ENCODE measurements at regions not wholly inside any gene's neighbourhood (a gene's known extent, or its start where the extent isn't known, plus 50 kb on each side); places are given as distances from the start of the nearest gene placed in this dataset.

GRCh38 chr10:106457522-106457921 is 707.0 kb downstream of the SORCS1 start:
- no peak for DNase-seq

GRCh38 chr10:106454233-106454632 is 710.3 kb downstream of the SORCS1 start:
- DNase-seq: no peak

DNA sequence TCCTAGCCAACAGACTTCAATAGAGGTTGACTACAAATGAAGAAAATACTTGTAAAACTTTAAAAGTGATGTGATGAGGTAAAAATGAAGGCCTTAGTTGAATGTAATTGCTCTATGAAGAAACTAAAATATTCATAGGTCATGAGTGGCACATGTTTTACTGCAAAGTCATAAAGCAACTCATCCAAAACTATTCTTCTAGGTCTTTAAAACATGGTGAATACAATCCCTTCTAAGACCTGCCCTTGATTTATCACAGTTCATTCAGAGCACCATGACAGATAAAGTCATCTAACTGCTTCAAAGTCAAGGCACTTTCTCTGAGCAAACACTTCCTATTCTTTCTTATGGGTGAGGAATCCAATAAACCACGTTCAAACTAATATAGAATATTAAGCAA is 713.5 kb downstream of the SORCS1 start:
- DNase-seq: no peak

DNA sequence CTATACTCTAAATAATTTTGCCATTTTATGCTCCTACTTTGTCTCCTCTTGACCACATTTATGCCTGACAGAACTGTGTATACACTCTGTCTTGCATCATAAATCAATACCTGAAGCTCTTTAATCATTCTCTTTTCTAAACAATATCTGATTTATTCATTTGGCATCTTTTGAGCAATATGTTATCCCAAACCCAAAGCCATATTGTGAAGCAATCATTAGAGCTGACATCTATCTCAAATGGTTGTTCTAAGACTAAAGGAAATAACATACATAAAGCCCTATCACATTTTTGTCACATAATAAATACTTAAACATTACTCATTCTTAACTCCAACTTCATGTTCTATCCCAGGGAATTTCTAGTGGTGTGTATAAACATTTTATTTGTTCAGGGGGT is 717.6 kb downstream of the SORCS1 start:
- DNase-seq: no peak

- DNase-seq: no peak
Measured at GRCh38 chr10:106442223-106442622, 722.3 kb downstream of the SORCS1 start.

- no peak for DNase-seq
Measured at GRCh38 chr10:106440767-106441166, 723.7 kb downstream of the SORCS1 start.

- DNase-seq: no peak
Measured at GRCh38 chr10:106440355-106440754, 724.2 kb downstream of the SORCS1 start.

- no peak for DNase-seq
Measured at GRCh38 chr10:106439366-106439765, 725.1 kb downstream of the SORCS1 start.

GRCh38 chr10:106438386-106438785 is 726.1 kb downstream of the SORCS1 start:
- DNase-seq: no peak

GRCh38 chr10:106436123-106436715 is 728.3 kb downstream of the SORCS1 start:
- no peak for DNase-seq

GRCh38 chr10:106435081-106435480 is 729.4 kb downstream of the SORCS1 start:
- no peak for DNase-seq

DNA sequence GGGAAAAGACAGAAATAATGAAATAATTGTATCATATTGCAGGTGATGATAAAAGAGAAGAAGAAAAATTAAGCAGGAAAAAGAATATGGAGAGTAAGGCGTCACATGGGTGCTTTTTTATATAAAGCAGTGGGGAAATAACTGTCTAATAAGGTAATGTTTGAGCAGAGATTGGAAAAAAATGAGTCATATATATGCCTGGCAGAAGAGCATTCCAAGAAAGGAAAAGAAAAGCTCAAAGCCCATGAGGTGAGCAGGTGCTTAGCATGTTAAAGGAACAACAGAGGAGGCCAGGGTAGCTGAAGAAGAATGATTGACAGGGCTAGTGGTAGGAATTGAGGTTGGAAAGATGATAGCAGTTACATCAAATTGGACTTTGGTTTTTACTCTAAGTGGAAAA is 739.5 kb downstream of the SORCS1 start:
- DNase-seq: no peak

GRCh38 chr10:106424054-106424453 is 740.5 kb downstream of the SORCS1 start:
- DNase-seq: no peak

GRCh38 chr10:106410331-106410730 is 754.2 kb downstream of the SORCS1 start:
- no peak for DNase-seq

DNA sequence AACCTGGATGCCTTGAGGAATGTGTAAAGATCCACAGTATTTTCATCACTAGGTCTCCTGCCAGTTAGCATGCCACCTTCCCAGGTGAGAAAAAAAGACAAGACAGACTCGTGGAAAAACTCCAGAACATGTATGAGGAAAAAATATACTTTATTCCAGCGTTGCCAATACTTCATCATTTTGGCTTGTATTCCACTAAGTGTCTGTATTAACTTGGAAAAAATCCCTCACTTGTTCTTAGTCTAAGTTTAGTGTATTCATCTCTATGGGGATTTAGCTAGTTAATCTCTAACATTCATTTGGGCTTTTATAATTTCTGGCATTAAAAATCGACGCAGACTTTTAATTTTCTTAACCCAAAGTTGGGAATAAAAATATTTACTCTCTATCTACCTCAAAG is 759.4 kb downstream of the SORCS1 start:
- no peak for DNase-seq

DNA sequence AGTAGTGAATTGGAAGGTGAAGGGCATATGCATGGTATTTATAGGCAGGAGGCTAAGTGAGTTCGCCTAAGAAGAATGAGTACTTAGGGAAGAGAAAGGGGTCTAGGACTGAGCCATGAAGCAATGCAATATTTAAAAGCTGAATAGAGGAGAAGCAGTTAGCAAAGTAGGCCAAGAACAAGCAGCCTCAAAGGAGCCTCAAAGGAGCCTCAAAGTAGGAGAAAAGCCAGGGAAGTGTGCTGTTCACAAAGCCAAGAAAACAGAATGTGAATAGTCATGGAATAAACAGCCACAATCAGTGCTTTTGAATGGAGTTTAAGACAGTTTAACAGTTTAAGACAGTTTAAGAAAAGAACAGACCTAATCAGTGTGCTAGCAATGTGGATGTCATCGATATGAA is 762.0 kb downstream of the SORCS1 start:
- no peak for DNase-seq

DNA sequence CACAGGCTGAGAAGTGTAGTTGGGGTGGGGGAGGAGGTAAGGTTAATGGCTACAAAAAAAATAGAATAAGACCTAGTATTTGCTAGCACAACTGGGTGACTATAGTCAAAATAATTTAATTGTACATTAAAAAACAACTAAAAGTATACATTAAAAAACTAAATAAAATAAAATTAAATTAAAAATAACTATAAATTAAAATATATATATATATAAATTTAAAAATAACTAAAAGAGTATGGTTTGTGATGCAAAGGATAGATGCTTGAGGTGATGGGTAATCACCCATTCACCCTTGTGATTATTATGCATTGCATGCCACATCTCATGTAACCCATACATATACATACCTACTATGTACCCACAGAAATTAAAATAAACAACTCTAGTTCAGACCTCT is 762.5 kb downstream of the SORCS1 start:
- no peak for DNase-seq

DNA sequence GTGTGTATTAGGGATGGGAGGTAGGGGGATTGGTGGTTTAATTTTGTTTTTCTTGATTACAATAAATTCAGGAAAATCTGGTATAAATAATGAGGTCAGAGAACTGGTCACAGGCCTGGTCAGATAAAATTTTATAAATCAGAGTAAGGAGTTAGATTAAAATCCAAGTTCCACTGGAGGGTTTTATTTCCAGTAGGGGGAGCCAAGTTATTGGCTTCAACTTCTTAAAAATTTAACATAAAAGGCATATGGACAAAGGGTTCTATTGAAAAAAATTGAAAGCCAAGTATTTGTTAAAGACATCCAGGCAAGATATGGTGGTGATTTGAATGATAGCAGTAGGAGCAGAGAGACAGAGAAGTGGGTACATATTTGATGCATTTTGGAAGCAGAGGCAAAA is 763.3 kb downstream of the SORCS1 start:
- DNase-seq: no peak

DNA sequence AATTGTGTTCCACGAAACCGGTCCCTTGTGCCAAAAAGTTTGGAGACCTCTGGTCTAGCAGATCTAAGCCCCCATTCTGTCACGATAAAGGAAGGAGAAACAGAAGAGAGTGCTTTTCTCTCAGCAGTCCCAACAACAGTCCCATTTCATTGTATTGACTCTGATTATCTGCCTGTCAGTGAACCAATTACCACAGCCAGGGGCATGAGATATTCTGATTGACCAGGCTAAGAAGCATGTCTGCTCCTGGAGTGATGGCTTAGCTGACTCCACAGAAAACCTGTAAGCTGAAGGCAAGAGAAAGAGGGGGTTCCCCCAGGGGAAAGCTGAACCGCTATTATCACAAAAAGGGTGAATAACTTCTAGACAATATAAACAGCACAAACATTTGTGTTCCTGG is 765.4 kb downstream of the SORCS1 start:
- no peak for DNase-seq

DNA sequence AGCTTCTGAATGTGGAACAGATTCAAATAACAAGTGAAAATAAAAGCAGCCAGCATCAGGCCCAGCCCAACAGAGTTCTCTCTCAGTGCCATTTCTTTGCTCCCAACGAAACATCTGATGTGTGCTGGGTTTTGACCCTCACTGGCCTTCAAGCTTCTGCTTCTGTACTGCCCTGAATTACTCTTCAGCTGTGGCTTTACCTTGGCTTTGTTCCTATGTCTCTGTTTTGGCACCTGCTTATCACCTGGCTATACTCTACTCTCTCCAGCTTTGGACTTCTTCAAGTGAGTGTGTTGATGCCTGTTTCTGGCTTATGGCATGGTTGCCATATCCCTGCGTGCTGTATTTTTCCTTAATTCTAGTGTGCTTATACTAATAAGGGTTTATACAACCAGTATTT is 768.3 kb downstream of the SORCS1 start:
- no peak for DNase-seq

DNA sequence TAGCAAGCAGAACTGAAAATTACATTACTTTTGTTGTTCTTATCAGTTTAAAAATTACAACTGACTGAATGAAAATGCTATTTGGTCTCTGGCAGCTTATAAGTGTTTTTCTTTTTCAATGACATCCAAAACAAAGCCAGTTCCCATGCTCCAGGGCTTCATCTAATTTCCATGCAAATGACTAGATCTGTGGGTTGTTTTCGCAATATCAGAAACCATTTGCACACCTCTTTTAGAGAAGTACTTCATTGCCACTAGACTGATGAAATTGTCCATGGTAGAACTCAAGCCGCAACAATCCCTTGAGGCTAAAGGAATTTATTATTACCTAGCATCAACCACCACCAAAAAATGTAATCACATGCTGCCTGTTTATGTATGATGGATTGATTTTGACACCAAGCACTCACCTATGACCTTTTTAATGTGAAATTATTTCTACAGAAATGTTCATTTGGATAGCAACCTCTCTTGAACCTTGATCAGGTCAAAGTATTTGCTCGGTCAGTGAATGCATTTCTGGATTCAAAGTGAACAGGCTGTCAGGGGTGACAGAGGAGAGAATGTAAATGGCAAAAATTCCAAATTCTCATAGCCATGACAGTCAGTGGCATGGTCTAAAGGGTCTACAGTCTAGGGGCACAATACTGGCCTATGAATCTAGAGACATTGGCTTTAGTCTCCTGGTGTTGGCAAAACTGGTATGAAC is 769.3 kb downstream of the SORCS1 start:
- no peak for DNase-seq

GRCh38 chr10:106392778-106393177 is 771.7 kb downstream of the SORCS1 start:
- DNase-seq: no peak

DNA sequence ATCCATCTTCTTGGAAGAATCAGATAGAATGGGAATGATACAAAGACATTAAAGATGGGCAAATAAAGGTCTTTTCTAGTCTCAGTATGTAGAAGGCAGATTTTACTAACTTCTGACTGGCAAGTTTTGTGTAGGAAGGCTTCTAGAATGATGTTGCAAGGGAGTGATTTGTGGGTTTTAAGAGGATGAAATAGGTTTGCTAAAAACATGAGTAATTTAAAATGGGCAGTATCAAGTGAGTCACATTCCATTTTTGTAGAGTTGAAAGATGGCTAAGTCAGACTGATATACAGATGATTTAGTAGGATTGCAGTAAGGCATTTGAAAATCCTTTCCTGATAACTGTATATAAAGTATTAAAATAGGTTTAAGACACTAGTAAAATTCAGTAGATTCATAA is 777.4 kb downstream of the SORCS1 start:
- DNase-seq: no peak

- no peak for DNase-seq
Measured at GRCh38 chr10:106384496-106384895, 780.0 kb downstream of the SORCS1 start.

DNA sequence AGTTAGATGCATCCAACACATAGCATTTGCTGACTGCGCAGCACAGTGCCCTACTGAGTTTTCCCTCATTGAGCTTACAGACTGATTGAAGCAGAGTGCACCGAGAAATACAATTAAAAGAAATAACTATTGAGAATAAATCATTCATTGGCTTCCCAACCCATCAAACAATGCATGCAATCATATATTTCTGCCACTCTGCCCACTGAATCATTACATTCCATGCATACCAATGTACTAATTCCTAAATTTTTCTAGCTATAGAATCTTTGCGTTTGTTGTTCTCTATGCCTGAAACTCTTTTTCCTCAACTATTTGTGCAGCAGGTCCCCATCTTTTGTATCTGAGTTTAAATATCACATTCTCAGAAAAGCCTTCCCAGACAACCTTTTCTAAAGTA is 783.8 kb downstream of the SORCS1 start:
- no peak for DNase-seq

Measured in SW 1271 (cell line).